Transverse colon (tissue), 4 donors: ENCODE measurements at regions not wholly inside any gene's neighbourhood (a gene's known extent, or its start where the extent isn't known, plus 50 kb on each side); places are given as distances from the start of the nearest gene placed in this dataset.

Experiments
- DNase-seq: peaks from one replicate; pipeline ENCODE4 v3.0.0-alpha.2; 2019
- H3K27ac ChIP-seq, 4 donors: fragments of 200-600 bp; sonication (generic); 2 replicates each; pipeline ENCODE4 v1.5.1; 2016 to 2018; ENCODE audit warnings: inconsistent platforms in 4 of 4
- H3K27me3 ChIP-seq: fragments of 200-600 bp; sonication (generic); 2 replicates; pipeline ENCODE4 v1.5.1; 2017; ENCODE audit warnings: inconsistent platforms
- H3K36me3 ChIP-seq, 4 donors: fragments of 200-600 bp; sonication (generic); 2 replicates each; pipeline ENCODE4 v1.5.1; 2017 to 2019; ENCODE audit warnings: inconsistent platforms in 4 of 4
- H3K4me1 ChIP-seq, 4 donors: fragments of 200-600 bp; sonication (generic); 2 replicates each; pipeline ENCODE4 v1.5.1; 2017 to 2020; ENCODE audit warnings: inconsistent platforms in 4 of 4
- H3K4me3 ChIP-seq, 4 donors: fragments of 200-600 bp; sonication (generic); 1 replicate in 1 of 4; 2 replicates in 3 of 4; pipeline versions ENCODE4 v1.5.1 to v1.6.1; 2017 to 2019; ENCODE audit warnings: inconsistent platforms in 4 of 4
- H3K9me3 ChIP-seq, 2 donors: fragments of 200-600 bp; sonication (generic); 2 replicates each; pipeline ENCODE4 v1.5.1; 2017 to 2019; ENCODE audit warnings: inconsistent platforms in 2 of 2
- EP300 ChIP-seq: sonication (generic); formaldehyde crosslinking; IDR thresholded peaks from one replicate; pipeline ENCODE4 v1.6.1; 2017; ENCODE audit warnings: antibody characterized with exemption, low read depth
- POLR2A ChIP-seq: fragments of 450-650 bp; IDR thresholded peaks from one replicate; pipeline ENCODE4 v1.6.1; 2016; ENCODE audit warnings: antibody characterized with exemption, mild to moderate bottlenecking, moderate library complexity
- POLR2AphosphoS5 ChIP-seq, 3 donors: sonication (generic); formaldehyde crosslinking; IDR thresholded peaks; one replicate each; pipeline ENCODE4 v1.6.1; 2016; ENCODE audit warnings: antibody characterized with exemption in 3 of 3
- WGBS, 2 donors: methylation state at CpG; one replicate each; pipeline ENCODE4 v1.1.5; 2018; ENCODE audit warnings: low coverage in 1 of 2; 5-methylcytosine and 5-hydroxymethylcytosine counted together
- in situ Hi-C, 4 donors: fragments of 200-750 bp; cut with MboI; loops; one replicate each; pipeline versions ENCODE4 v1.15.0 to v1.15.1; 2017; ENCODE audit warnings: low sequenced_read_pairs in 3 of 4, low pct_ligation_motif_present in 1 of 4, low pct_unique_long_range_greater_than_20kb in 1 of 4
- intact Hi-C: fragments of 100-400 bp; cut with DNase I; formaldehyde crosslinking; loops from one replicate; pipeline ENCODE4 v1.15.1; 2023; ENCODE audit warnings: low total_unique reads
- TF ChIP-seq, protein P1 (sequence below), 5 experiments: fragments of 200-600 bp in 3 of 5; fragments of 450-650 bp in 2 of 5; sonication (generic) in 3 of 5; IDR thresholded peaks; 1 replicate in 2 of 5; 2 replicates in 3 of 5; pipeline ENCODE4 v1.5.1; 2016 to 2017; ENCODE audit warnings: antibody characterized with exemption in 5 of 5, inconsistent platforms in 3 of 5, mild to moderate bottlenecking in 2 of 5, moderate library complexity in 1 of 5

DNA sequence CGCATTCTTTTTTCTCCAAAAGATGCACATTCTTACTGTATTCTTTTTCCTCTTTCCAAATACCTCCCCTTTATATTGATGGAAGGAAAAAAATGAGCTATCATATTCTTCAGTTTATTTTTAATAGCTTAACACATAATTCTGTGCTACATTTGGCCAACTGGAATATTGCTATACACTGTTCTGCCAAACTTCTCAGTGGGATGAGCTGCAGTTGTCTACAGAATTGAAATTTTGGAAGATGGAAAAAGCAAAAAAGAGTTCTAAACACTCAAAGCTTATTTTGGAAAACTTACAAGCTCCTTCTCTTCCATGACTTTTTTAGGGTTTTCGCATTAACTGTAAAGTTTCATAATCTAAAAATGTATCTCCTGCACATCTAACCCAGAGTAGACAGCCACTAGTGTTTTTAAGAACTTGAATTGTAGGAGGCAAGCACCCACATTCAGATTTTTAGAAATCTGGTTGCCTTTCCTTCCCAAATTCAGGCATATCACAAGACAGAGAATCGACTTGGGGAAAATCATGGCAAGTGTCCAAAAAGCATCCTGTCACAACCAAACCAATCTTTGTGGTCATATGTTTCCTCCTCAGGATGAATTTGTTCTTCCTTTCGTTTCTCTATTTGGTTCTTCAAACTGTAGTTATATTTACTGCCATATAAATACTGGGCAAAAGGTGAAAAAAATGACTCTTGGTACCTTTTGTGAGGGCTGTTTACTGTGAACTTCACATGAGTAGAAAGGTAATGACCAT is 111.4 kb upstream of the FRY start:
- H3K27ac ChIP-seq = no peak overlapping the region
- no peaks in the 10 kb centered on the region for H3K36me3 ChIP-seq
- H3K4me1 ChIP-seq = peaks cover 0 to 8% (median 0%) of the 10 kb centered on the region in 4 donors
- DNase-seq = no peak
- no peaks in the 10 kb centered on the region for H3K27me3 ChIP-seq
- TF ChIP-seq, protein P1, sequence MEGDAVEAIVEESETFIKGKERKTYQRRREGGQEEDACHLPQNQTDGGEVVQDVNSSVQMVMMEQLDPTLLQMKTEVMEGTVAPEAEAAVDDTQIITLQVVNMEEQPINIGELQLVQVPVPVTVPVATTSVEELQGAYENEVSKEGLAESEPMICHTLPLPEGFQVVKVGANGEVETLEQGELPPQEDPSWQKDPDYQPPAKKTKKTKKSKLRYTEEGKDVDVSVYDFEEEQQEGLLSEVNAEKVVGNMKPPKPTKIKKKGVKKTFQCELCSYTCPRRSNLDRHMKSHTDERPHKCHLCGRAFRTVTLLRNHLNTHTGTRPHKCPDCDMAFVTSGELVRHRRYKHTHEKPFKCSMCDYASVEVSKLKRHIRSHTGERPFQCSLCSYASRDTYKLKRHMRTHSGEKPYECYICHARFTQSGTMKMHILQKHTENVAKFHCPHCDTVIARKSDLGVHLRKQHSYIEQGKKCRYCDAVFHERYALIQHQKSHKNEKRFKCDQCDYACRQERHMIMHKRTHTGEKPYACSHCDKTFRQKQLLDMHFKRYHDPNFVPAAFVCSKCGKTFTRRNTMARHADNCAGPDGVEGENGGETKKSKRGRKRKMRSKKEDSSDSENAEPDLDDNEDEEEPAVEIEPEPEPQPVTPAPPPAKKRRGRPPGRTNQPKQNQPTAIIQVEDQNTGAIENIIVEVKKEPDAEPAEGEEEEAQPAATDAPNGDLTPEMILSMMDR (IDR thresholded peaks at IDR 0.05) = no peak
- no peak for TF ChIP-seq POLR2A
- no peak for TF ChIP-seq EP300
- no peak for TF ChIP-seq POLR2AphosphoS5 (IDR thresholded peaks at IDR 0.05)
- no peak overlapping the region for H3K4me3 ChIP-seq
- intact Hi-C loops = no loop called here
- H3K9me3 ChIP-seq = no peaks in the 10 kb centered on the region
- in situ Hi-C loops = loop anchor here (10.0 to 25.0 kb wide), 3 partner anchors 385 to 642 kb away; partner anchors contain the start of genes BRCA2 (in 2 of the 4) and ZAR1L (in 2 of the 4)
- 49 to 50% methylated on average over 4 of the region's 4 CpGs for WGBS, 2 donors

DNA sequence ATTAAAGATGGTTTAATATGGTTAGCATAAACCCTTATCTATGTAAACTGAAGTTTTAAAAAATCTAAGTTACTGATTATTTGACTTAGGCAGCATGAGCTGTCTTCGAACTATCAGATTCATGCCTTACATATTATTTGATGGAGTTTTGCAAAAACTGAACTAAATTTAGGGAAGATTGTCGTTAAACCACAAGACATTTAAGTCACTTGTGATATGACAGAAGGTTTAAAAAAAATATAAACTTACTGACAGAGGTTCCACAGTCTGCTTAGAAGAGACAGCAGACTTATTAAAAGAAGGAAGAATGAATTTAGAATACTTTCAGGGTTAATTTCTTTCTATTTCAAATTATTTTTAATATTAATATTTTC is 110.9 kb upstream of the FRY start:
- 26 to 58% methylated on average over 2 of the region's 2 CpGs for WGBS, 2 donors
- H3K27ac ChIP-seq = no peak overlapping the region
- peaks cover 0 to 9% (median 0%) of the 10 kb centered on the region in 4 donors for H3K4me1 ChIP-seq
- intact Hi-C loops = no loop called here
- no peaks in the 10 kb centered on the region for H3K27me3 ChIP-seq
- in situ Hi-C loops = loop anchor here in 2 of 4 donors (25.0 kb wide), 2 partner anchors 392 to 642 kb away; partner anchors contain the start of genes BRCA2 (in 2 of the 2) and ZAR1L (in 2 of the 2)
- no peaks in the 10 kb centered on the region for H3K9me3 ChIP-seq
- TF ChIP-seq POLR2A (no peak), EP300 (no peak), POLR2AphosphoS5 (IDR thresholded peaks at IDR 0.05) (no peak)
- TF ChIP-seq, protein P1 (IDR thresholded peaks at IDR 0.05) = no peak
- H3K4me3 ChIP-seq = no peak overlapping the region
- DNase-seq = no peak
- H3K36me3 ChIP-seq = no peaks in the 10 kb centered on the region

DNA sequence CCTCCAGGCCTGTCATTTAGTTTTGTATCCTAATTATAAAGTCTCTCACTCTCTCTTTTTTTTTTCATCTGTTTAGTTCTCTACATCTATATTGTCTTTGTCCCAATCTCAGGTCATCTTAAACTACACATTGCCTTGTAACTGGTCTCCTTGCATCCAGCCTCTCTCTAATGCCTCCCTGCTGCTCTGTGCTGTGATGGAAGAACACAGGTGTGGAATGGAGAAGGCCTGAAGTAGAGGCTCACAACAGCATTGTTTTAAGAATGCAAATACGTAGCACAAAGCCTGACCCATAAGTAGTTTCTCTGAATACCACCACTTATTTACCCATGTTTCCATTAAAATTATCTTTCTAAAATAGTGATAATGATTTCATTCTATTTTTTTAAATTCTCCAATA is 108.8 kb upstream of the FRY start:
- TF ChIP-seq POLR2A (no peak), POLR2AphosphoS5 (IDR thresholded peaks at IDR 0.05) (no peak), EP300 (no peak)
- TF ChIP-seq, protein P1 (IDR thresholded peaks at IDR 0.05) = no peak
- Histone ChIP-seq H3K36me3 (no peaks in the 10 kb centered on the region), H3K27me3 (no peaks in the 10 kb centered on the region), H3K27ac (no peak overlapping the region), H3K4me3 (no peak overlapping the region), H3K4me1 (peaks cover 0 to 27% (median 4%) of the 10 kb centered on the region in 4 donors), H3K9me3 (no peaks in the 10 kb centered on the region)
- in situ Hi-C loops (loop anchor here in 2 of 4 donors (25.0 kb wide), 2 partner anchors 390 to 640 kb away; partner anchors contain the start of genes BRCA2 (in 2 of the 2) and ZAR1L (in 2 of the 2)), intact Hi-C loops (no loop called here)
- WGBS, 2 donors = 88 to 98% methylated on average over 1 of the region's 1 CpG
- DNase-seq = no peak

DNA sequence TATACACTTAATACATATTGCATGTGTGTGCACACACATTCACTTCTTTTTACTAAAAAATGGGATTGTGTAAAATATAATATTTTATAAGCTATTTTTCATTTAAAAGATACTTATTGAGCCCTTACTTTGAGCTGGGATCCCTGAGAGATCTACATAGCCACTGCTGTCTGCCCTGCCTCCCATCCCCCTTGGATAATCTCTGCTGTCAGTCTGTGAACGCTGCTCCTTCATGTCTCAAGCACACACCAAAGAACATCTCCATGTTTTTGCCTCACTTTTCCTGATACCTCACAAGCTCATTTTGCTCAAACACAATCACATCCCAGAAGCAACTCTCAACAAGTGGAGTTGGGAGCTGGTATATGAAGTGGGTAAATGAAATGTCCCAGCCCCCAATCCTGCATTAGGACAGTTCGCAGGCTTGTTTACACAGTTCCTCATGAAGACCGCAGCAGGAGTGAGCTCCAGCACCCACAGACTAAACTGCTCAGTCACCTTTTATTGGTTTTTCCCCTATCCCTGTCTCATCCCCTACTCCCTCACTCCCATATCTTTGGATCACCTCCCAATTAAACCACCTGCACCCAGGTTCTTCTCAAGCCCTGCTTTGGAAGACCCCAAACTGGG is 108.3 kb upstream of the FRY start:
- no peak for DNase-seq
- Histone ChIP-seq H3K27ac (no peak overlapping the region), H3K27me3 (no peaks in the 10 kb centered on the region), H3K4me1 (peaks cover 0 to 28% (median 5%) of the 10 kb centered on the region in 4 donors), H3K4me3 (no peak overlapping the region), H3K36me3 (no peaks in the 10 kb centered on the region), H3K9me3 (no peaks in the 10 kb centered on the region)
- in situ Hi-C loops (loop anchor here in 2 of 4 donors (25.0 kb wide), 2 partner anchors 389 to 639 kb away; partner anchors contain the start of genes BRCA2 (in 2 of the 2) and ZAR1L (in 2 of the 2)), intact Hi-C loops (no loop called here)
- 83% methylated on average over 3 of the region's 3 CpGs; no CpG with 5 or more reads in 1 of the 2 donors for WGBS, 2 donors
- no peak for TF ChIP-seq POLR2AphosphoS5 (IDR thresholded peaks at IDR 0.05)
- TF ChIP-seq EP300 = no peak
- TF ChIP-seq, protein P1 (IDR thresholded peaks at IDR 0.05) = no peak
- no peak for TF ChIP-seq POLR2A
